IPS-20b (cell line): ENCODE measurements at regions not wholly inside any gene's neighbourhood (a gene's known extent, or its start where the extent isn't known, plus 50 kb on each side); places are given as distances from the start of the nearest gene placed in this dataset.
"Not testable (repeated sequence)": the region's sequence is repeated elsewhere in the genome, so short reads cannot be mapped to it uniquely, and the experiment has no call there.

Experiments
- H3K27ac ChIP-seq: one replicate; pipeline ENCODE4 v1.5.1; 2013; ENCODE audit warnings: low read length
- H3K27me3 ChIP-seq: 2 replicates; pipeline ENCODE4 v1.6.1; 2013; ENCODE audit warnings: mild to moderate bottlenecking, low read length, inconsistent platforms; ENCODE audit not compliant: insufficient read depth
- H3K36me3 ChIP-seq: 2 replicates; pipeline ENCODE4 v1.6.1; 2013; ENCODE audit warnings: low read depth, mild to moderate bottlenecking, inconsistent platforms, low read length, moderate library complexity; ENCODE audit not compliant: insufficient read depth
- H3K4me1 ChIP-seq: 2 replicates; pipeline ENCODE4 v1.6.1; 2013; ENCODE audit warnings: mild to moderate bottlenecking, control low read depth, inconsistent platforms, low read length, moderate library complexity; ENCODE audit not compliant: insufficient read depth
- H3K4me3 ChIP-seq: 2 replicates; pipeline ENCODE4 v1.5.1; 2013; ENCODE audit warnings: mild to moderate bottlenecking, low read length, inconsistent platforms
- H3K9ac ChIP-seq: 2 replicates; pipeline ENCODE4 v1.6.1; 2013; ENCODE audit warnings: low read depth, mild to moderate bottlenecking, inconsistent platforms, low read length, moderate library complexity
- H3K9me3 ChIP-seq: 2 replicates; pipeline ENCODE4 v1.6.1; 2013; ENCODE audit warnings: mild to moderate bottlenecking, low read depth, low read length, inconsistent platforms; ENCODE audit not compliant: insufficient read depth

DNA sequence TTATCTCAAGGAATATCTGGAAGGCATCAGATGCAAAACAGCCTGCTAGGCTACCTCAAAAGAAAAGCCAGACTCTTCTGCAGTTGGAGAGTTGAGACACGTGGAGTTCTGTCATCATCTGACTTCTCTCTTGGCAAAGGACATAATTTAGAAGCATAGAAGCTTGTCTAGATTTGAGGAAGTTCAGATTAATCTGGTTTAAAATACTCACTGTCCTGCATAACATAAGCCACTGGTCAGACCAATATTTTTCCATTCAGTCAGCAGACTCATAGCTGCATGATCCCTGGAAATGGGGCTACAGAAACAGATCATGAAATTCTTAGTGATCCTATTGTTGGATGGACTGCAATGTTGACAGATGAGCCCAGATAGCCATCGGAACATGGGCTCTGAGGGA lies 349.0 kb downstream of the TXNL1 start:
- H3K36me3 ChIP-seq = no peaks in the 10 kb centered on the region
- no peaks in the 10 kb centered on the region for H3K9me3 ChIP-seq
- no peaks in the 10 kb centered on the region for H3K4me1 ChIP-seq
- no peak overlapping the region for H3K9ac ChIP-seq
- no peaks in the 10 kb centered on the region for H3K27me3 ChIP-seq
- H3K27ac ChIP-seq = no peak overlapping the region
- H3K4me3 ChIP-seq = no peak overlapping the region

DNA sequence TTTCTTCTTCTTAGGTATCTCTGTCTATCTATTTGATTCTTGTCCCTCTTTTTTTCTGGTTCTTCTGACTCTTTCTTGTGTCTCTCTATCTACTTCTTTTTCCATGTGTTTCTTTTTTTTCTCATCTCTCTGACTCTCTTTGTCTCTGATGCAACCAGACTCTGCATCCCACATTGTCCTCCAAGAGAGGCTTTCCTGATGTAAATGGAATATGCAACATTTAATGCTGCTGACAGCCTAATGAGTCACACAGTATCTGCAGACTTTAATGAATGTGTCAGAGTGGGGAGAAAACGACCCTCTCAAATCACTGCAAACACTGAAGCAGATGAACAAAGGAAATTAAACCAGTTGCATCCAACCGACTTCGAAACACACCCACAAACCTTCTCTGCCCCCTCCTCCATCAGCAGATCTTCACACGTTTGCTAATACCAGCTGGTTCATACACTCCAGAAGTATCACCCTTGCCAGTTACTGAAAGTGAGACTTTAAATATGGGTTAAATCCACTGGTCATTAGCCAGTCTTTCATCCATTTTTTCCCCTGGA lies 351.5 kb downstream of the TXNL1 start:
- Histone ChIP-seq H3K9me3 (no peaks in the 10 kb centered on the region), H3K9ac (no peak overlapping the region), H3K4me1 (no peaks in the 10 kb centered on the region), H3K36me3 (no peaks in the 10 kb centered on the region), H3K27ac (no peak overlapping the region), H3K27me3 (no peaks in the 10 kb centered on the region), H3K4me3 (no peak overlapping the region)

DNA sequence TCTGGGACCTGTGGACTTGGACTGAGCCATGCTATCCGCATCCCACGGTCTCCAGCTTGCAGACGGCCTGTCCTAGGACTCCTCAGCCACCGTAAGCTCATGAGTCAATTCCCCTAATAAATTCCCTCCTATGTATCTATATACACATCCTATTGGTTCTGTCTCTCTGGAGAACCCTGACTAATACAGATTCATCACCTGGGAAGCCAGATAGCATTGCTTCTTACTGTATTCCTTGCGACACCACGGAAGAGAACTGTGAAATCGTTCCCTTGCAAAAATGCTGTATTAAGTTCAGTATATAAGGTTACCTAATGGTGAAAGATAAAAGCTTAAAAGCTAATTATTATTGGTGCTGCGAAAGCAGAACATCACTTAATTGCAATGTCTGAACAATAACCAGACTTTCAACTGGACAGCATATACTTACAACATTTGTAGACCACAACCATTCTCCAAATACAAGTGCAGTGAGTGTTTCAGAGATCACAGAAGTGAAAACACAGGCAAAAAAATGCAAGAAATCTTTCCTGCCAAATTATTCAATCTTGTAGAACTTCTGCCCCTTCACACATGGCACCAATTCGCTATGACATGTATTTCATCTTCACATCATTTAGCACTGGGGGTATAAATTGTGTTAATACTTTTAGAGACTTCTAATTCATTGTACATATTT lies 352.9 kb downstream of the TXNL1 start:
- H3K27ac ChIP-seq = no peak overlapping the region
- H3K4me3 ChIP-seq = no peak overlapping the region
- H3K36me3 ChIP-seq = no peaks in the 10 kb centered on the region
- no peaks in the 10 kb centered on the region for H3K27me3 ChIP-seq
- no peak overlapping the region for H3K9ac ChIP-seq
- no peaks in the 10 kb centered on the region for H3K9me3 ChIP-seq
- H3K4me1 ChIP-seq = no peaks in the 10 kb centered on the region

DNA sequence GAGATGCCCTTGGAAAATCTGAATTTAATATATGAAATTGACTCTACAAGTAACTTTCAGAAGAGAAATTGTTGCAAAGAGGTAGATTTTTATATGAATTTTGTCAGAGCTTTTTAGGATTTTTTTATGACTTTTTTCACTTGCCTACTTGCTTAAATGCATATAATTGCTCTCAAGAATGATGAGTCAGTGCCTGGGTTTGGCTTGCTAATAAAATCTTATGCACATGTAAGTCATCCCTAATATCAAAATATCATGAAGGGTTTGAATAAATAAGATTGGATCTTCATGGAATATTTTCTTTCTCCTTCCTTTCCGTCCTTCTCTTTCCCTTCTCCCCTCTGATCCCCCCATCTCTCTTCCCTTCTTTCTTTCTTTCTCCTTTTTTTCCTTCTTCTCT lies 354.1 kb downstream of the TXNL1 start:
- H3K9me3 ChIP-seq = no peaks in the 10 kb centered on the region
- no peak overlapping the region for H3K9ac ChIP-seq
- no peaks in the 10 kb centered on the region for H3K4me1 ChIP-seq
- no peaks in the 10 kb centered on the region for H3K27me3 ChIP-seq
- no peak overlapping the region for H3K4me3 ChIP-seq
- no peaks in the 10 kb centered on the region for H3K36me3 ChIP-seq
- no peak overlapping the region for H3K27ac ChIP-seq

DNA sequence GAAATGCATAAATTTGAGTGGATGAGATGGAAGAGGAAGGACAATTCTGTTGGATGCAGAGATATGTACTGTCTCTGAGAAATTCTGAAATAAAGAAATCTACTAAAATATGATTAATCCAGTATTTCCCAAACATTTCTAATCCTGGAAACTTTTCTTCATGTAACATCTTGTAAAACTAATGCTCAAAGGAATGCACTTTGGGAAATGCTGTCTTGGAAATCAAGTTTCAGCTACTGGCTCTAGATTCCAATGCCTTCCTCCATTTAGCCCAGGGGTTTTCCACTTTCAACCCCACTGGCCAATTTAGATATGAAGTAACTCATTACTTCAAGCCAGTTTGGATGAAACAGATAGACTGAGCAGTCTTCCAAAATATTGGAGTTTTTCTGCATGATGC lies 355.1 kb downstream of the TXNL1 start:
- Histone ChIP-seq H3K9ac (no peak overlapping the region), H3K9me3 (no peaks in the 10 kb centered on the region), H3K27ac (no peak overlapping the region), H3K27me3 (no peaks in the 10 kb centered on the region), H3K4me3 (no peak overlapping the region), H3K36me3 (no peaks in the 10 kb centered on the region), H3K4me1 (no peaks in the 10 kb centered on the region; the same call in 1 of the 2 replicates)

DNA sequence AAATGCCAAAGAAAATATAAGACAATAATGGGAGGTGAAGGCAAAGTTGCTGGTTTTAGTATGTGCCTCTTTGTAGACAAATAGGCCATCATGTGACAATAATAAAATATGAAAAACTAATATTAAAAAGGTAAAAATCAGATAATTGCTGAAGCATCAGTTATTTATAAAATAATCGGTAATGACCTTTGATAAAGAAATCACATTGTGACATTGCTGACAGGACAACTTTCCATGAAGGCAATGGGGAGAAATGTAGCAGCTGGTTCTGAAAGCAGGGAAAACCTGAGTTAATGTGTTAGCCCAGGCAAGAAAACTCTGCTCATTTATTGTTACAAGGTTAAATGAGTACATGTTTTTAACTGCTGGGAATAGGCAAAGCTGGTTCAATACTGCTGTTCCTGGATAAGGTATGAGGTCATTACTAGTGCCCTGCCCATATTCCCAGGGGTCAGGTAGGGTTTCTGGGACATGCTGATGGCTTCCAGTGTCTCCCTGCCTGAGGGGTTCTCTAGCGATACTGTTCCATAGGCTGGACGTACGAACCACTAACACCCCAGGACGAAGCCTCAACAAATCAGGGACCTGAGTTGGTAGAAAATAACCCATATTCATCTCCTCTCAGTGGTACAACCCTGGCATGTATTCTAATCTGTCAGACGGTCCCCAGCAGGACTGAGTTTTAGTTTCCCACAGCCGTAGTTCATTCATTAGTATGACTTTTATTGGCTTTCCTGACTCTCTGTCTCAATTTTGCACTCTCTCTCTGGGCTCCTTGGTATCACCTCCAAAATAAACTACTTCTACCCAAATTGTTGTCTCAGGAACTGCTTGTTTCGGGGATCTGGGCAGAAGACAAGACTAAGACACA lies 355.9 kb downstream of the TXNL1 start:
- Histone ChIP-seq H3K9ac (no peak overlapping the region), H3K4me1 (no peaks in the 10 kb centered on the region; the same call in 1 of the 2 replicates), H3K9me3 (no peaks in the 10 kb centered on the region), H3K36me3 (no peaks in the 10 kb centered on the region), H3K4me3 (no peak overlapping the region), H3K27ac (no peak overlapping the region), H3K27me3 (no peaks in the 10 kb centered on the region)

DNA sequence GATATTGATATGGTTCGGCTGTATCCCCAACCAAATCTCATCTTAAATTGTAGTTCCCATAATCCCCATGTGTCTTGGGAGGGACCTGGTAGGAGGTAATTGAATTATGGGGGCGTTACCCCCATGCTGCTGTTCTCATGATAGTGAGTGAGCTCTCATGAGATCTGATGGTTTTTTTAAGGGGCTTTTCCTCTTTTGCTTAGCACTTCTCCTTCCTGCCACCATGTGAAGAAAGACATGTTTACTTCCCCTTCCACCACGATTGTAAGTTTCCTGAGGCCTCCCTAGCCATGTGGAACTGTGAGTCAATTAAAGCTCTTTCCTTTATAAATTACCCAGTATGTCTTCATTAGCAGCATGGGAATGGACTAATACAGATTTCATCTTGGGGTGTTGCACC lies 358.6 kb downstream of the TXNL1 start:
- not testable (repeated sequence) for H3K9ac ChIP-seq, H3K27ac ChIP-seq, H3K9me3 ChIP-seq, H3K27me3 ChIP-seq, H3K4me1 ChIP-seq, H3K36me3 ChIP-seq, H3K4me3 ChIP-seq

DNA sequence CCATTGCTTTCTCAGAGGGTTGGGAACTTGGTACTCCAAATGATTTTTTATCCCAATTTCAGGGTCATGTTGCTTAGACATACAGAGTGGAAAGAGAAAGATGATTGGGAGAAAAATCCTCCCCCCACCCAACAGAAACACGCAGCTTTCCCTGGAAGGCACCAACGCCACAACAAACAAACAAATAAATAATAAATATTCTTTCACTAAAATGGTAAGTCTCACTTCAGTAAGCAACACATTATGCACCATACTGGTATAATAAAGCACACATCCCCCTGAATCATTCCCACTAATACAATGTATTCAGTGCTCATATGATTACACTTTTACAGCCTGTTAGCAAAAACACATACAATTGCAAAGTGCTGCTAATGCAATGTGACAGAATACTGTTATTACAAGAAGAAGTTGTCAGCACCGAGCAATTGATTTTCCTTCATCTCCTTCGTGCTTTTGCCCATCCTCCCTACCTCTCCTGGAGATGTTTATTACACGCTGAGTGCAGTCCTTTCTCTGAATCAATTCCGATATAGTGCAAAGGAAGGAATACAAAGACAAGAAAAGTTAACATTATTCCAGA lies 359.9 kb downstream of the TXNL1 start:
- H3K27ac ChIP-seq = no peak overlapping the region
- H3K36me3 ChIP-seq = no peaks in the 10 kb centered on the region
- H3K4me1 ChIP-seq = no peaks in the 10 kb centered on the region; the same call in 1 of the 2 replicates
- no peaks in the 10 kb centered on the region for H3K27me3 ChIP-seq
- no peak overlapping the region for H3K9ac ChIP-seq
- no peaks in the 10 kb centered on the region for H3K9me3 ChIP-seq
- no peak overlapping the region for H3K4me3 ChIP-seq

DNA sequence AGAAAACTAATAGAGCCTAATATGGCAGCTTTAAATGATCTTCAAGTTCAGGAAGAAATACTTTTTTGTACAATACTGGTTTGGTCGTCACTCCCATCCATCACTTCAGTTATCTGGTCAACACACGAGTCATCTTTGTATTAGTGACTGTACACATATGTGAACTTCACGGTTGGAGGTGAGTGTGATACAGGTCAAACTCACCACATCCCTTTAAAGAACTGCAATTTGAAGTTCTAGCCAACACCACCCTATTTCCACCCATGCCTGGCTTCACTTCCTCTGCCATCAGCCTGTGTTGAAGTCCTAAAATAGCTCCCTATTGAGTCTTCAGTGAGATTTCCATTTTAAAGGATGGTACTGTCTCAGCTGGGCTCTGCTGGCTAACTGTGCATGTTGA lies 361.9 kb downstream of the TXNL1 start:
- H3K27ac ChIP-seq = no peak overlapping the region
- H3K4me3 ChIP-seq = no peak overlapping the region
- H3K27me3 ChIP-seq = no peaks in the 10 kb centered on the region
- H3K4me1 ChIP-seq = no peaks in the 10 kb centered on the region; the same call in 1 of the 2 replicates
- no peaks in the 10 kb centered on the region for H3K9me3 ChIP-seq
- no peak overlapping the region for H3K9ac ChIP-seq
- H3K36me3 ChIP-seq = no peaks in the 10 kb centered on the region

DNA sequence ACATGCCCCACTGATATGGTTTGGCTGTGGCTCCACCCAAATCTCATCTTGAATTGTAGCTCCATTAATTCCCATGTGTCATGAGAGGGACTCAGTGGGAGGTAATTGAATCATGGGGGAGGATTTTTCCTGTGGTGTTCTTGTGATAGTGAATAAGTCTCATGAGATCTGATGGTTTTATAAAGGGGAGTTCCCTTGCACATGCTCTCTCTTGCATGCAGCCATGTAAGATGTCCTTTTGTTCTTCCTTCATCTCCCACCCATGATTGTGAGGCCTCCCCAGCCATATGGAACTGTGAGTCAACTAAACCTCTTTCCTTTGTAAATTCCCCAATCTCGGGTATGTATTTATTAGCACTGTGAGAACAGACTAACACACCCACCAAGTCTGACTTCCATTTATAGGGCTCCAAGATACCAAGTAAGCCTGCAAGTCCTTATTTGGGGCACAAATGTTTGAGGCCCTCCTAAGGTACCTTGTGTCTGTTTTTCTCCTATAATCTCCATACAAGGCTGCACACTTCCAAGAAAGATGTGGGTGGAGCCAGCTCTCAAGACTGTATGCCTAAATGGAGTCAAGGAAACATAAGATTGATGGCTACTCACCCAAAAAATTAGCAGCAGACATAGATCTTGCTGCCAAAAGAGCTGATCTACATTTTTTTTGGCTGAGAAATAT lies 364.7 kb downstream of the TXNL1 start:
- Histone ChIP-seq H3K9ac (no peak overlapping the region), H3K27me3 (no peaks in the 10 kb centered on the region), H3K27ac (no peak overlapping the region), H3K4me3 (no peak overlapping the region), H3K9me3 (no peaks in the 10 kb centered on the region), H3K36me3 (no peaks in the 10 kb centered on the region), H3K4me1 (no peaks in the 10 kb centered on the region; the same call in 1 of the 2 replicates)

DNA sequence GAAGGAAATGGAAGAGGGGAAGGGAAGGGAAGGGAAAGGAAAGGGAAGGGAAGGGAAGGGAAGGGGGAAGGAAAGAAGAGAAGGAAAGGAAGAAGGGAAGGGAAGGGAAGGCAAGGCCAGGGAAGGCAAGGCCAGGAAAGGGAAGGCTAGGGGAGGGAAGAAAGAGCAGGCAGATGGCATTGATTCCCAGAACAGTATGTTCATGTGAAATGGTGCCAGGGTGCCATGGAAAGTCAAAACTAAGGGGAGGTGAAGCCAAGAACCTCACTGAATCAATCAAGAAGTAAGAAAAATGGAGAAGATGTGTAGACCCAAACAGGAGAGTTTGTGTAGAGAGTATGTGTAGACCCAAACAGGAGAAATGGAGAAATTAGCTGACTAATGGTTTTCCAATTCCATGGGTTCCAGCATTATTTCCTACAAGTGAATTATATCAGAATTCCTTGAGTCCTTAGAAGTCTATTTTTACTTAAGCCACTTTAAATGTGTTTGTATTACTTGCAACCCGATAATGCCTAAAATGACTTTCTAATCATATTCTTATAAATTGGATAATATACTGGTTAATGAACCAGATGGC lies 367.6 kb downstream of the TXNL1 start:
- Histone ChIP-seq H3K9ac (no peak overlapping the region), H3K4me1 (no peaks in the 10 kb centered on the region), H3K27ac (no peak overlapping the region), H3K27me3 (no peaks in the 10 kb centered on the region), H3K4me3 (no peak overlapping the region), H3K9me3 (no peaks in the 10 kb centered on the region), H3K36me3 (no peaks in the 10 kb centered on the region)
